ENCODE measurements at regions not wholly inside any gene's neighbourhood (a gene's known extent, or its start where the extent isn't known, plus 50 kb on each side); places are given as distances from the start of the nearest gene placed in this dataset.

- intact Hi-C loops (cut with micrococcal nuclease): no loop called here
- ATAC-seq: no peak
- Histone ChIP-seq H3K4me1 (ENCODE audit: control insufficient read depth in 1 of 2, insufficient read depth in 2 of 2, low read length in 2 of 2) (no peaks in the 10 kb centered on the region), H3K9me3 (ENCODE audit: control insufficient read depth in 1 of 2, insufficient read depth in 1 of 2, low read depth in 1 of 2, low read length in 2 of 2) (peaks cover 6 to 7% of the 10 kb centered on the region in 2 experiments; a peak in 2 of 4 replicates), H3K4me2 (ENCODE audit: low read length) (no peak overlapping the region), H3K27ac (ENCODE audit: low read depth, low read length) (no peak overlapping the region), H3K79me2 (ENCODE audit: insufficient read depth, low read length) (no peaks in the 10 kb centered on the region), H3K9me2 (ENCODE audit: insufficient read depth) (no peaks in the 10 kb centered on the region), H3K36me3 (ENCODE audit: control insufficient read depth in 1 of 2, insufficient read depth in 2 of 2, low read length in 2 of 2) (no peaks in the 10 kb centered on the region), H3K4me3 (replicated peaks in 1 of 2; ENCODE audit: low read depth in 1 of 2, low read length in 2 of 2) (no peak overlapping the region), H2AFZ (ENCODE audit: low read depth, low read length, poor library complexity, severe bottlenecking) (no peak overlapping the region), H3K9ac (ENCODE audit: low read length) (no peak overlapping the region), H4K20me1 (ENCODE audit: insufficient read depth) (no peaks in the 10 kb centered on the region), H3K27me3 (ENCODE audit: insufficient read depth, low read length) (no peaks in the 10 kb centered on the region)
- DNase-seq (ENCODE audit: low read depth, low spot score): no peak
- RAD21 ChIA-PET (ENCODE audit: low non-redundant PET in 1 of 2, low total read pairs in 2 of 2, uncharacterized antibody in 2 of 2, unreplicated experiment in 2 of 2): no interaction called here
- POLR2A ChIA-PET: no interaction called here
- TF ChIP-seq, protein P1, sequence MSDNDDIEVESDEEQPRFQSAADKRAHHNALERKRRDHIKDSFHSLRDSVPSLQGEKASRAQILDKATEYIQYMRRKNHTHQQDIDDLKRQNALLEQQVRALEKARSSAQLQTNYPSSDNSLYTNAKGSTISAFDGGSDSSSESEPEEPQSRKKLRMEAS (IDR thresholded peaks at IDR 0.05): no peak
- TF ChIP-seq JUND (IDR thresholded peaks at IDR 0.05): no peak
- TF ChIP-seq ZNF274 (IDR thresholded peaks at IDR 0.05; ENCODE audit: low read depth, low read length): no peak
- TF ChIP-seq SP1 (IDR thresholded peaks at IDR 0.05; ENCODE audit: low read depth): no peak
- no peak for TF ChIP-seq POLR2AphosphoS5 (IDR thresholded peaks at IDR 0.05; ENCODE audit: low read depth, low read length)
- no peak for TF ChIP-seq EGR1 (IDR thresholded peaks at IDR 0.05; ENCODE audit: low read depth)
- no peak for TF ChIP-seq CEBPB (IDR thresholded peaks at IDR 0.05; ENCODE audit: low read depth)
- TF ChIP-seq, protein P2, sequence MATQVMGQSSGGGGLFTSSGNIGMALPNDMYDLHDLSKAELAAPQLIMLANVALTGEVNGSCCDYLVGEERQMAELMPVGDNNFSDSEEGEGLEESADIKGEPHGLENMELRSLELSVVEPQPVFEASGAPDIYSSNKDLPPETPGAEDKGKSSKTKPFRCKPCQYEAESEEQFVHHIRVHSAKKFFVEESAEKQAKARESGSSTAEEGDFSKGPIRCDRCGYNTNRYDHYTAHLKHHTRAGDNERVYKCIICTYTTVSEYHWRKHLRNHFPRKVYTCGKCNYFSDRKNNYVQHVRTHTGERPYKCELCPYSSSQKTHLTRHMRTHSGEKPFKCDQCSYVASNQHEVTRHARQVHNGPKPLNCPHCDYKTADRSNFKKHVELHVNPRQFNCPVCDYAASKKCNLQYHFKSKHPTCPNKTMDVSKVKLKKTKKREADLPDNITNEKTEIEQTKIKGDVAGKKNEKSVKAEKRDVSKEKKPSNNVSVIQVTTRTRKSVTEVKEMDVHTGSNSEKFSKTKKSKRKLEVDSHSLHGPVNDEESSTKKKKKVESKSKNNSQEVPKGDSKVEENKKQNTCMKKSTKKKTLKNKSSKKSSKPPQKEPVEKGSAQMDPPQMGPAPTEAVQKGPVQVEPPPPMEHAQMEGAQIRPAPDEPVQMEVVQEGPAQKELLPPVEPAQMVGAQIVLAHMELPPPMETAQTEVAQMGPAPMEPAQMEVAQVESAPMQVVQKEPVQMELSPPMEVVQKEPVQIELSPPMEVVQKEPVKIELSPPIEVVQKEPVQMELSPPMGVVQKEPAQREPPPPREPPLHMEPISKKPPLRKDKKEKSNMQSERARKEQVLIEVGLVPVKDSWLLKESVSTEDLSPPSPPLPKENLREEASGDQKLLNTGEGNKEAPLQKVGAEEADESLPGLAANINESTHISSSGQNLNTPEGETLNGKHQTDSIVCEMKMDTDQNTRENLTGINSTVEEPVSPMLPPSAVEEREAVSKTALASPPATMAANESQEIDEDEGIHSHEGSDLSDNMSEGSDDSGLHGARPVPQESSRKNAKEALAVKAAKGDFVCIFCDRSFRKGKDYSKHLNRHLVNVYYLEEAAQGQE (IDR thresholded peaks at IDR 0.05; ENCODE audit: low read depth): no peak
- TF ChIP-seq RAD21 (IDR thresholded peaks at IDR 0.05; ENCODE audit: low read depth): no peak
- no TSS peak for BruUV-seq (replicated peaks)
- CTCF ChIA-PET: no interaction called here
These were observed 253.3 kb downstream of the LIG4 start for GRCh38 chr13:107961849-107962608.
